ENCODE measurements at regions not wholly inside any gene's neighbourhood (a gene's known extent, or its start where the extent isn't known, plus 50 kb on each side); places are given as distances from the start of the nearest gene placed in this dataset.
"Not testable (repeated sequence)": the region's sequence is repeated elsewhere in the genome, so short reads cannot be mapped to it uniquely, and the experiment has no call there.

DNA sequence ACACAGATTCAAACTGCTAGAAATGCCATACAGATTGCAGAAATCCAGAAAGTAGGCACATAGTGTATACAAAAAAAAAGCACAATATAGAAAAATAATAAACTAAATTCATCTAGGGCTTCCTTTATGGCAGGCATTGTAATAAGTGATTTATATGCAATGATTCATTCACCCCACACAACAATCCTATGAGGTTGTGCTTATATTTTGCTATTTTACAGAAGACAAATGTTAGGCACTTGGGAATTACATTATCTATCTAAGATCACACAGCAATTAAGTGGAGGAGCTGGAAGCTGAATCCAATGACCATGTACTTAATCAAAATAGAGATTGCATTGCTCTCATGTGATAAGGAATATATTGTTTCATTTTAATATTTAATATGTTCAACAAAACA is 225.7 kb upstream of the KCNK2 start:
- DNase-seq (ENCODE audit: low read depth) = no peak
- no peak overlapping the region for H3K4me3 ChIP-seq (ENCODE audit: low read depth, low read length)
- TF ChIP-seq, protein P1, sequence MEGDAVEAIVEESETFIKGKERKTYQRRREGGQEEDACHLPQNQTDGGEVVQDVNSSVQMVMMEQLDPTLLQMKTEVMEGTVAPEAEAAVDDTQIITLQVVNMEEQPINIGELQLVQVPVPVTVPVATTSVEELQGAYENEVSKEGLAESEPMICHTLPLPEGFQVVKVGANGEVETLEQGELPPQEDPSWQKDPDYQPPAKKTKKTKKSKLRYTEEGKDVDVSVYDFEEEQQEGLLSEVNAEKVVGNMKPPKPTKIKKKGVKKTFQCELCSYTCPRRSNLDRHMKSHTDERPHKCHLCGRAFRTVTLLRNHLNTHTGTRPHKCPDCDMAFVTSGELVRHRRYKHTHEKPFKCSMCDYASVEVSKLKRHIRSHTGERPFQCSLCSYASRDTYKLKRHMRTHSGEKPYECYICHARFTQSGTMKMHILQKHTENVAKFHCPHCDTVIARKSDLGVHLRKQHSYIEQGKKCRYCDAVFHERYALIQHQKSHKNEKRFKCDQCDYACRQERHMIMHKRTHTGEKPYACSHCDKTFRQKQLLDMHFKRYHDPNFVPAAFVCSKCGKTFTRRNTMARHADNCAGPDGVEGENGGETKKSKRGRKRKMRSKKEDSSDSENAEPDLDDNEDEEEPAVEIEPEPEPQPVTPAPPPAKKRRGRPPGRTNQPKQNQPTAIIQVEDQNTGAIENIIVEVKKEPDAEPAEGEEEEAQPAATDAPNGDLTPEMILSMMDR (IDR thresholded peaks at IDR 0.05; ENCODE audit: control insufficient read depth, extremely low read depth, insufficient read depth) = no peak

DNA sequence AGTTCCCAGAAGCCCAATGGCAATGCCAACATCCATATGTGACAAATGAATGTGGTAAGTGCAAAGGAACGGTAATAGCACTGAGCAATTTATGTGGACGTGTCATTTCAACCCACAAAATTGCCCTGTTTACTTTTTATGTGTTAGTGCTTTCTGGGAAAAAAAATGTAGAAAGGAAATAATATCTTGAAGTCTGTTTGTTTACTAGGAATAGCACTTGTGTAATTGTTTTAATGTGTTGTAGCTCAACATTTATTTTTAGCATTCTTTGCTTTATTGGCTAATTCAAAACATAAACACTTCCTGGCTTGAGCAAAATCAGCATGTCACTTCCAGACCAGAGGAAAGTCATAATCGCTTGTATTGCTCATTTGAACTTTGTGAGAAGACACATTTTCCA is 224.8 kb upstream of the KCNK2 start:
- no peak for DNase-seq (ENCODE audit: low read depth)
- TF ChIP-seq, protein P1 (IDR thresholded peaks at IDR 0.05; ENCODE audit: control insufficient read depth, extremely low read depth, insufficient read depth) = no peak
- H3K4me3 ChIP-seq (ENCODE audit: low read depth, low read length) = no peak overlapping the region

DNA sequence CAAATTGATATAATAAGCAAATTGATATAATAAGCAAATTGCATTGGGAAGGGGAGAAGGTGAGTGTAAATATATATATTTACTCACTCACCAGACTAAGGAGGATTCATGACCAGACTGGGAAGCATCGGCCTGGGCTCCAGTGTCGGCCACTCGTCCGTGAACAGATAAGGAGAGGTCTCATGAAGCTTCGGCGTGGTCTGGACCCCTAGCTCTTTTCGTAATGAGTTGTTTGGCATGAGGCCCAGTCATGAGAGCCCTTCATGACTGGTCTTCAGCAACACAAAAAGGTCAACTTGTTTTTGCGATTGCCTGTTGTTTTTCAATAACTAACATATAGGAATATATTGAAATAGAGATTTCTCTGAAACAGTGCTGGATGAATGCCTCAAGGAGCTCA is 222.9 kb upstream of the KCNK2 start:
- H3K4me3 ChIP-seq (ENCODE audit: low read depth, low read length) = no peak overlapping the region
- TF ChIP-seq, protein P1 (IDR thresholded peaks at IDR 0.05; ENCODE audit: control insufficient read depth, extremely low read depth, insufficient read depth) = no peak
- DNase-seq (ENCODE audit: low read depth) = no peak

DNA sequence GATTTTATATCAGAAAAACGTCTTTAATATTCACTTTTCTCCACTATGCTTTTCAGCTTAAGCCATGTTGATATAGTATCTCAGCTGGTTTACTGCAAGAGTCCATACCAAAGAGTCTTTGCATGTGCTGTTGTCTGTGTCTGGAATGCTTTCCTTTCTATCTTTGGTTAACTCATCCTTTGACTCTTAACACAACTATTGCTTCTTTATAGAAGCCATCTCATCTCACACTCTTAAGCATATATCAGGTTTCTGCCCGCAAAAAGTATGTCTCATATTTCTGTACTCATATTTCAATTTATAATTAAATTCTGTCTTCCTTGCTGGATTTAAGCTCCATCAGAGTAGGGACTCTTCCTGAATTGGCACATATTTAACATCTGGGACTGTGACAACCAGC is 220.9 kb upstream of the KCNK2 start:
- TF ChIP-seq, protein P1 (IDR thresholded peaks at IDR 0.05; ENCODE audit: control insufficient read depth, extremely low read depth, insufficient read depth) = no peak
- DNase-seq (ENCODE audit: low read depth) = no peak
- H3K4me3 ChIP-seq (ENCODE audit: low read depth, low read length) = no peak overlapping the region

DNA sequence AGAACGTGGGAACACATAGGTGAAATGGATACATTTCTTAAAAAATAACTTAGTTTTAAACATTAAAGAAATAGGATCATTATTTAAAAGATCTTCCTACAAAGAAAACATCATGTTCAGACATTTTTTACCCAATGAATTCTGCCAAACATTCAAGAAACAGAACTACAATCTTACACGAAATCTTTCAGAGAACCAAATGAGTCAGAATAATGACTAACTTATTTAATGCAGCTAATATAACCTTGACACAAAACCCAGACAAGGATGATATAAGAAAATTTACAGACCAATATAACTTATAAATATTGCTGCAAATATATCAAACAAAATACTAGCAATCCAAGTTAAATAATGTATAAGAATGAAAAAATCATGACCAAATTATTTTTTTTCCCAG is 220.1 kb upstream of the KCNK2 start:
- H3K4me3 ChIP-seq (ENCODE audit: low read depth, low read length) = no peak overlapping the region
- no peak for DNase-seq (ENCODE audit: low read depth)
- TF ChIP-seq, protein P1 (IDR thresholded peaks at IDR 0.05; ENCODE audit: control insufficient read depth, extremely low read depth, insufficient read depth) = no peak

DNA sequence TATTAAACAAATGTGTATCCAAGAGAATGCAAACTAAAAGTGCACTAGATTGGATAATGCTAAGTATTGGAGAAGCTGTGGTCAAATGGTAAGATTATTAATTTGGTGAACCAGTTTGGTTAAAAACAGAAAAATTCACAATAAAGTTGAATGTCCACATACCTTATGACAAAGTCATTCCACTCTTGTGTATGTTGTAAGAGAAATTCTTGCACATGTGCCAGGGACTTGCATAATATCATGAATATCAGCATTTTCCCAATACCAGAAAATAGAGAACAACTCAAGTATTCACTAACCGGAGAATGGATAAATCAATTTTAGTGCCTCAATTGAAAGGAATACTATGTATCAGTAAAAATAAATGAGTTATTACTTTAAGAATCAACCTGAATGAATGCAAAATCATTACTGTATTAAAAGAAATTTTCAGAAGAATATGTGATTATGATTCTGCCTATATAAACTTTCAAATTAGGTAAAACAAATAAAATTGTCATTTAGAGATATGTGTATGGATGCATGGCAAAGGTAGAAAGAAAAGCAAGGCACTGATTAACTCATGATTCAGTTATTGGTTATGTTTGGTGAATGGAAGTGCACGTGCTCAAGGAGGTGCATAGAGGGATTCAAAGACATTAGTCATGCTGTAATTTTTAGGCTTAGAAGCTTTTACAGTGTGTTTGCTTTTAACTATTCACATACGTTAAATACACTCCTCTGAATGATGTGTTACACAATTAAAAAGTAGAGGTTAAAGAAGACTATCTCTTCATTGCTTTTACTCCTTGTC is 217.4 kb upstream of the KCNK2 start:
- H3K4me3 ChIP-seq (ENCODE audit: low read depth, low read length) = no peak overlapping the region
- TF ChIP-seq, protein P1 (IDR thresholded peaks at IDR 0.05; ENCODE audit: control insufficient read depth, extremely low read depth, insufficient read depth) = no peak
- DNase-seq (ENCODE audit: low read depth) = no peak

DNA sequence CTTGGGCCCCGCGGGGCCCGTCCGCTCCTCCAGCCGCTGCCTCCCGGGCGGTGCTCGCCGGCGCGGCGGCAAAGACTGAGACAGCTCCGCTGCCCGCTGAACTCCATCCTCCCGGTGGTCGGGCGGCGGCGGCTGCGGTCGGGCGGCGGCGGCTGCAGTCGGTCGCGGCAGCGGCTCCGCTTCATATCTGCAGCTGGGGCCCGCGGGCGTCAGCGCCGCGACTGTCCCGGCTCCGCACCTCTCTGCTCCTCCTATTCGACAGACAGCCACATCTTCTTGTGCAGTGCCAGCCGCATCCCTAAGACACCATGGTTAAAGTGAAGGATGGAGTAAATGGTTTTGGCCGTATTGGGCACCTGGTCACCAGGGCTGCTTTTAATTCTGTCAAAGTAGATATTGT is 212.1 kb upstream of the KCNK2 start:
- not testable (repeated sequence) for H3K4me3 ChIP-seq (ENCODE audit: low read depth, low read length)

More for the DNA sequence above, 212.1 kb upstream of the KCNK2 start:
- DNase-seq (ENCODE audit: low read depth) = not testable (repeated sequence)
